ENCODE measurements at regions not wholly inside any gene's neighbourhood (a gene's known extent, or its start where the extent isn't known, plus 50 kb on each side); places are given as distances from the start of the nearest gene placed in this dataset.

DNA sequence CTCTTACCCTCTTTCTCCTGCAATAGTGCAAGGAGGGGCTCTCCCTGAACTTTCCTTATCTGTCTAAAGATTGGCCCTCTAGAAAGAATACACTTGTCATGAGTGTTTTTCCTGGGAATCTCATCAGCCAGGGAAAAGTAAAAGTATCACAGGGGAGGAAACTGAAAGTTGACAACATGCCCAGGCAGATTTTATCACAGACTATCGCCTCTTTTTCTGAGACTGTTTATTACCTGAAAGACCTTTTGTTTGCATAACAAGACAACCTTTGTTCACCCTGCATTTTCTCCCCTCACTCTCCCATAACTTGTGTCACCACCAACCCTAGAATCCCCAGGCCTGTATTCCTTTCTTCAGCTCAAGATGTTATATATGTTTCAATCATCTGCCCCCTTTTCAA lies 794.7 kb upstream of the ADAMTS5 start:
- intact Hi-C loops (cut with micrococcal nuclease; ENCODE audit: unreplicated experiment) = no loop called here
- H3K27ac ChIP-seq (ENCODE audit: low read length) = no peak overlapping the region
- H3K4me1 ChIP-seq (ENCODE audit: control insufficient read depth, insufficient read depth, low read length) = no peaks in the 10 kb centered on the region
- no peaks in the 10 kb centered on the region for H3K36me3 ChIP-seq (ENCODE audit: control insufficient read depth, insufficient read depth, low read length)
- ChIA-PET POLR2A (no interaction called here), CTCF (no interaction called here)
- in situ Hi-C loops (cut with HindIII; ENCODE audit: low pct_unique_long_range_greater_than_20kb, low sequenced_read_pairs) = no loop called here
- BruUV-seq (replicated peaks) = no TSS peak
- H3K4me3 ChIP-seq (ENCODE audit: low read depth in 2 of 2, low read length in 2 of 2) = no peak overlapping the region
- DNase-seq (ENCODE audit: low read depth, low spot score) (no peak), ATAC-seq (no peak)
- no peaks in the 10 kb centered on the region for H3K27me3 ChIP-seq (ENCODE audit: control insufficient read depth, insufficient read depth, low read length)
- H3K9me3 ChIP-seq (ENCODE audit: control insufficient read depth, insufficient read depth, low read depth, low read length) = no peaks in the 10 kb centered on the region
- TF ChIP-seq, protein P1, sequence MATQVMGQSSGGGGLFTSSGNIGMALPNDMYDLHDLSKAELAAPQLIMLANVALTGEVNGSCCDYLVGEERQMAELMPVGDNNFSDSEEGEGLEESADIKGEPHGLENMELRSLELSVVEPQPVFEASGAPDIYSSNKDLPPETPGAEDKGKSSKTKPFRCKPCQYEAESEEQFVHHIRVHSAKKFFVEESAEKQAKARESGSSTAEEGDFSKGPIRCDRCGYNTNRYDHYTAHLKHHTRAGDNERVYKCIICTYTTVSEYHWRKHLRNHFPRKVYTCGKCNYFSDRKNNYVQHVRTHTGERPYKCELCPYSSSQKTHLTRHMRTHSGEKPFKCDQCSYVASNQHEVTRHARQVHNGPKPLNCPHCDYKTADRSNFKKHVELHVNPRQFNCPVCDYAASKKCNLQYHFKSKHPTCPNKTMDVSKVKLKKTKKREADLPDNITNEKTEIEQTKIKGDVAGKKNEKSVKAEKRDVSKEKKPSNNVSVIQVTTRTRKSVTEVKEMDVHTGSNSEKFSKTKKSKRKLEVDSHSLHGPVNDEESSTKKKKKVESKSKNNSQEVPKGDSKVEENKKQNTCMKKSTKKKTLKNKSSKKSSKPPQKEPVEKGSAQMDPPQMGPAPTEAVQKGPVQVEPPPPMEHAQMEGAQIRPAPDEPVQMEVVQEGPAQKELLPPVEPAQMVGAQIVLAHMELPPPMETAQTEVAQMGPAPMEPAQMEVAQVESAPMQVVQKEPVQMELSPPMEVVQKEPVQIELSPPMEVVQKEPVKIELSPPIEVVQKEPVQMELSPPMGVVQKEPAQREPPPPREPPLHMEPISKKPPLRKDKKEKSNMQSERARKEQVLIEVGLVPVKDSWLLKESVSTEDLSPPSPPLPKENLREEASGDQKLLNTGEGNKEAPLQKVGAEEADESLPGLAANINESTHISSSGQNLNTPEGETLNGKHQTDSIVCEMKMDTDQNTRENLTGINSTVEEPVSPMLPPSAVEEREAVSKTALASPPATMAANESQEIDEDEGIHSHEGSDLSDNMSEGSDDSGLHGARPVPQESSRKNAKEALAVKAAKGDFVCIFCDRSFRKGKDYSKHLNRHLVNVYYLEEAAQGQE (IDR thresholded peaks at IDR 0.05; ENCODE audit: insufficient read depth in 1 of 2, low read depth in 2 of 2, low read length in 1 of 2) = no peak
- no peak for TF ChIP-seq SIN3A (IDR thresholded peaks at IDR 0.05; ENCODE audit: borderline replicate concordance, insufficient read depth, low read depth, low read length)
- no peak for TF ChIP-seq POLR2AphosphoS5 (IDR thresholded peaks at IDR 0.05; ENCODE audit: low read depth, low read length)
- TF ChIP-seq, protein P2, sequence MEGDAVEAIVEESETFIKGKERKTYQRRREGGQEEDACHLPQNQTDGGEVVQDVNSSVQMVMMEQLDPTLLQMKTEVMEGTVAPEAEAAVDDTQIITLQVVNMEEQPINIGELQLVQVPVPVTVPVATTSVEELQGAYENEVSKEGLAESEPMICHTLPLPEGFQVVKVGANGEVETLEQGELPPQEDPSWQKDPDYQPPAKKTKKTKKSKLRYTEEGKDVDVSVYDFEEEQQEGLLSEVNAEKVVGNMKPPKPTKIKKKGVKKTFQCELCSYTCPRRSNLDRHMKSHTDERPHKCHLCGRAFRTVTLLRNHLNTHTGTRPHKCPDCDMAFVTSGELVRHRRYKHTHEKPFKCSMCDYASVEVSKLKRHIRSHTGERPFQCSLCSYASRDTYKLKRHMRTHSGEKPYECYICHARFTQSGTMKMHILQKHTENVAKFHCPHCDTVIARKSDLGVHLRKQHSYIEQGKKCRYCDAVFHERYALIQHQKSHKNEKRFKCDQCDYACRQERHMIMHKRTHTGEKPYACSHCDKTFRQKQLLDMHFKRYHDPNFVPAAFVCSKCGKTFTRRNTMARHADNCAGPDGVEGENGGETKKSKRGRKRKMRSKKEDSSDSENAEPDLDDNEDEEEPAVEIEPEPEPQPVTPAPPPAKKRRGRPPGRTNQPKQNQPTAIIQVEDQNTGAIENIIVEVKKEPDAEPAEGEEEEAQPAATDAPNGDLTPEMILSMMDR (IDR thresholded peaks at IDR 0.05) = no peak
- TF ChIP-seq TCF7L2 (IDR thresholded peaks at IDR 0.05; ENCODE audit: low read depth, low read length) = no peak

DNA sequence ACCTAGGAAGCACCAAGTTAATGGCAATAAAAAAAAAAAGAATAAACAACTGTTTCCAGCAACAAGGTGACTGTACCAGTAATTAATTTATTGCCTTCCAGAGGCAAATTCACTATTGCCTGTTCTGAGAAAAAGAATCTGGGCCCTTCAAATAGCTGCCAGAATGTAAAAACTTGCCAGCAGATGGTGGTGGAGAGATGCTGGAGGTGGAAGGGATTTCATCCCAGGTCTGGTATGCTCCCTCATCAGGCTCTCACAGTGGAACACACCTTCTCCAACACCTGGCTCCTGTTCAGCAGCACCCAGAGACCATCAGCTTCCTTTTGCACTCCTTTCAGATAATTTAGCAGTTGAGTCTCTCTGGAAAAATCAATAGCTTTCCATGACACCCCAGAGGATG lies 792.9 kb upstream of the ADAMTS5 start:
- Histone ChIP-seq H3K27me3 (ENCODE audit: control insufficient read depth, insufficient read depth, low read length) (no peaks in the 10 kb centered on the region), H3K27ac (ENCODE audit: low read length) (no peak overlapping the region), H3K4me3 (ENCODE audit: low read depth in 2 of 2, low read length in 2 of 2) (no peak overlapping the region), H3K4me1 (ENCODE audit: control insufficient read depth, insufficient read depth, low read length) (no peaks in the 10 kb centered on the region), H3K9me3 (ENCODE audit: control insufficient read depth, insufficient read depth, low read depth, low read length) (no peaks in the 10 kb centered on the region), H3K36me3 (ENCODE audit: control insufficient read depth, insufficient read depth, low read length) (no peaks in the 10 kb centered on the region)
- no peak for TF ChIP-seq TCF7L2 (IDR thresholded peaks at IDR 0.05; ENCODE audit: low read depth, low read length)
- TF ChIP-seq SIN3A (IDR thresholded peaks at IDR 0.05; ENCODE audit: borderline replicate concordance, insufficient read depth, low read depth, low read length) = no peak
- TF ChIP-seq, protein P1 (IDR thresholded peaks at IDR 0.05; ENCODE audit: insufficient read depth in 1 of 2, low read depth in 2 of 2, low read length in 1 of 2) = no peak
- TF ChIP-seq, protein P2 (IDR thresholded peaks at IDR 0.05) = no peak
- no peak for TF ChIP-seq POLR2AphosphoS5 (IDR thresholded peaks at IDR 0.05; ENCODE audit: low read depth, low read length)
- ChIA-PET POLR2A (no interaction called here), CTCF (no interaction called here)
- ATAC-seq = no peak
- intact Hi-C loops (cut with micrococcal nuclease; ENCODE audit: unreplicated experiment) (no loop called here), in situ Hi-C loops (cut with HindIII; ENCODE audit: low pct_unique_long_range_greater_than_20kb, low sequenced_read_pairs) (no loop called here)
- DNase-seq (ENCODE audit: low read depth, low spot score) = no peak
- BruUV-seq (replicated peaks) = no TSS peak
